ENCODE measurements at regions not wholly inside any gene's neighbourhood (a gene's known extent, or its start where the extent isn't known, plus 50 kb on each side); places are given as distances from the start of the nearest gene placed in this dataset.

- peak overlapping the region; percentile 89 to 94 (median 89) for H3K27ac Mint-ChIP-seq
- DNase-seq, result peak; percentile 66
Observed at GRCh38 chr5:84599964-84600363, 215.3 kb upstream of the EDIL3 start.

More at GRCh38 chr5:84599964-84600363, 215.3 kb upstream of the EDIL3 start:
- no peak overlapping the region for H3K4ac ChIP-seq (ENCODE audit: low read depth, low read length)
- H3K27ac ChIP-seq (ENCODE audit: insufficient read length, low read depth, low read length), result peak overlapping the region; percentile 41
- no peak overlapping the region for H2AK5ac ChIP-seq (ENCODE audit: insufficient read length, low read length)
- H2BK5ac ChIP-seq (ENCODE audit: insufficient read length, low read length), result no peak overlapping the region
- peaks cover 11% of the 10 kb centered on the region; the same call in 1 of the 2 replicates for H3K4me1 ChIP-seq (ENCODE audit: insufficient read depth, low read length)
- H3K27me3 ChIP-seq (ENCODE audit: insufficient read depth, low read length), result no peaks in the 10 kb centered on the region
- H3K23me2 ChIP-seq (ENCODE audit: insufficient read length, low read depth, low read length, poor library complexity, severe bottlenecking), result no peaks in the 10 kb centered on the region
- no peak overlapping the region for H3K14ac ChIP-seq (ENCODE audit: insufficient read depth, low read length)
- no peak overlapping the region for H3K56ac ChIP-seq (ENCODE audit: insufficient read length, low read depth, low read length)
- H2BK15ac ChIP-seq (ENCODE audit: low read depth, low read length), result no peak overlapping the region
- H3K23ac ChIP-seq (ENCODE audit: insufficient read length, low read depth, low read length), result no peak overlapping the region
- no peak overlapping the region for H4K5ac ChIP-seq (ENCODE audit: insufficient read length, low read depth, low read length)
- Mint-ChIP-seq H3K36me3 (ENCODE audit: insufficient read depth in 1 of 3, low read depth in 3 of 3) (peaks cover 0 to 5% (median 3%) of the 10 kb centered on the region in 3 experiments; a peak in 4 of 7 replicates), H3K4me1 (peaks cover 59 to 63% of the 10 kb centered on the region in 2 experiments), H3K9me3 (peaks cover 4 to 8% of the 10 kb centered on the region in 2 experiments), H3K4me3 (no peak overlapping the region), H3K27me3 (ENCODE audit: low read depth) (no peaks in the 10 kb centered on the region)
- no peaks in the 10 kb centered on the region for H3K79me2 ChIP-seq (ENCODE audit: insufficient read depth, low read length)
- no peak overlapping the region for H3K9ac ChIP-seq (ENCODE audit: extremely low read depth, insufficient read length, low read length)
- no peak overlapping the region for H2AFZ ChIP-seq (ENCODE audit: low read length)
- H3K4me2 ChIP-seq (ENCODE audit: insufficient read depth, insufficient read length, low read length), result no peak overlapping the region
- H4K91ac ChIP-seq (ENCODE audit: insufficient read length, low read depth, low read length), result peak overlapping the region; percentile 6
- no CpG with 5 or more reads among the region's 3 CpGs for WGBS (ENCODE audit: extremely low coverage, insufficient read length, low lambda C conversion rate)
- peak overlapping the region; percentile 10 for H3K18ac ChIP-seq (ENCODE audit: insufficient read length, low read depth, low read length)
- no peak; the same call in 2 of the 3 replicates for TF ChIP-seq CTCF (conservative IDR thresholded peaks at IDR 0.05)
- no peak overlapping the region for H2BK12ac ChIP-seq (ENCODE audit: insufficient read length, low read depth, low read length)
- no peak overlapping the region for H3T11ph ChIP-seq (ENCODE audit: low read length)
- no peak overlapping the region for H2BK20ac ChIP-seq (ENCODE audit: low read depth, low read length, poor library complexity, severe bottlenecking)
- no peak overlapping the region for H4K8ac ChIP-seq (replicated peaks; ENCODE audit: insufficient read length, low read depth, low read length)
- H3K79me1 ChIP-seq (ENCODE audit: insufficient read depth, low read depth, low read length, poor library complexity, severe bottlenecking), result no peaks in the 10 kb centered on the region
- no peak overlapping the region for H2BK120ac ChIP-seq (ENCODE audit: low read depth, low read length, poor library complexity, severe bottlenecking)
- no peaks in the 10 kb centered on the region for H4K20me1 ChIP-seq (ENCODE audit: control insufficient read depth, insufficient read depth, insufficient read length)
- no peaks in the 10 kb centered on the region for H3K9me3 ChIP-seq (ENCODE audit: control insufficient read depth, low read depth, low read length)
